ENCODE measurements at regions not wholly inside any gene's neighbourhood (a gene's known extent, or its start where the extent isn't known, plus 50 kb on each side); places are given as distances from the start of the nearest gene placed in this dataset.

DNA sequence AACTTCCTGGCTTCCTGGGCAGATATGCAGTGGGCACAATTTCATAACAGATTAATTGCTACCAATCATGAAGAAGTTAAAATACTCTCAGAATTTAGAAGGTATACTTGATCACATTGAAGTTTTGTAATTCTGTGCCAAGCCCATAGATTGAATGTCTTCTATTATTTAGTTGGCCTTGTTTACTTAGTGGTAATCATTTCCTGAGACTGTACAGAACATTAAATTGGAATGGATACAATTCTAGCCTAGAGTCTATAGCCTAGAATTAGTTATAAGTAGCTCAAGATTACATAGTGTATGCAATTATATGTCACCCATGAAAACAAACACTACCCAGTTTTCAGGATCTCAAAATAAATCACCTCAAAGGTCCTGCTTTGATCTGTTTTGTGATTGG is 615.8 kb downstream of the XIRP2 start:
- DNase-seq (no peak), ATAC-seq (no peak)
- no peaks in the 10 kb centered on the region for H3K9me3 ChIP-seq
- no peak overlapping the region for H3K27ac ChIP-seq
- intact Hi-C loops (cut with DNase I; ENCODE audit: low total_unique reads), result no loop called here
- no peak for TF ChIP-seq POLR2A (IDR thresholded peaks at IDR 0.05)
- TF ChIP-seq, protein P1, sequence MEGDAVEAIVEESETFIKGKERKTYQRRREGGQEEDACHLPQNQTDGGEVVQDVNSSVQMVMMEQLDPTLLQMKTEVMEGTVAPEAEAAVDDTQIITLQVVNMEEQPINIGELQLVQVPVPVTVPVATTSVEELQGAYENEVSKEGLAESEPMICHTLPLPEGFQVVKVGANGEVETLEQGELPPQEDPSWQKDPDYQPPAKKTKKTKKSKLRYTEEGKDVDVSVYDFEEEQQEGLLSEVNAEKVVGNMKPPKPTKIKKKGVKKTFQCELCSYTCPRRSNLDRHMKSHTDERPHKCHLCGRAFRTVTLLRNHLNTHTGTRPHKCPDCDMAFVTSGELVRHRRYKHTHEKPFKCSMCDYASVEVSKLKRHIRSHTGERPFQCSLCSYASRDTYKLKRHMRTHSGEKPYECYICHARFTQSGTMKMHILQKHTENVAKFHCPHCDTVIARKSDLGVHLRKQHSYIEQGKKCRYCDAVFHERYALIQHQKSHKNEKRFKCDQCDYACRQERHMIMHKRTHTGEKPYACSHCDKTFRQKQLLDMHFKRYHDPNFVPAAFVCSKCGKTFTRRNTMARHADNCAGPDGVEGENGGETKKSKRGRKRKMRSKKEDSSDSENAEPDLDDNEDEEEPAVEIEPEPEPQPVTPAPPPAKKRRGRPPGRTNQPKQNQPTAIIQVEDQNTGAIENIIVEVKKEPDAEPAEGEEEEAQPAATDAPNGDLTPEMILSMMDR (IDR thresholded peaks at IDR 0.05 in 4 of 5, conservative IDR thresholded peaks at IDR 0.05 in 1 of 5), result no peak
- no peak overlapping the region for H3K4me3 ChIP-seq
- in situ Hi-C loops (cut with MboI; ENCODE audit: low sequenced_read_pairs in 4 of 4), result no loop called here
- no peaks in the 10 kb centered on the region for H3K36me3 ChIP-seq
- no peaks in the 10 kb centered on the region for H3K4me1 ChIP-seq
- no peaks in the 10 kb centered on the region for H3K27me3 ChIP-seq

DNA sequence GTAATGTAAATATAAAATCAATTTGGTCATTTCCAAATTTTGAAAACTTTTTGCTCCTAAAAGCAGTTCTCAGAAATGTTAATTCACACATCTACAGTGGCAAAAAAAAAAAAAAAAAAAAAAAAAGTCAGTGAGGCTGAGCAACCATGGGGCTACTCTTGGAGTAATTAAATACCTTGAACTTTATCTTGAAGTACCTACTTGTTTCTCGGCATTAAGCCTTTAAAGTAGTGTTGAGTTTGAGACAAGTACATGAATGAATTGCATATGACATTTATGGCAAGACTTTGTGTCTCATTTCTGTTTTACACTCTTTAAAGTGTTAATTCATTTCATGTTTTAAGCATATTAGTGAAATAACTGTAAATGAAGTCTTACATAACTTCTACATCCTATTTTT is 613.3 kb downstream of the XIRP2 start:
- ATAC-seq (no peak), DNase-seq (no peak)
- intact Hi-C loops (cut with DNase I; ENCODE audit: low total_unique reads) (no loop called here), in situ Hi-C loops (cut with MboI; ENCODE audit: low sequenced_read_pairs in 4 of 4) (no loop called here)
- Histone ChIP-seq H3K27me3 (no peaks in the 10 kb centered on the region), H3K36me3 (no peaks in the 10 kb centered on the region), H3K27ac (no peak overlapping the region), H3K4me1 (no peaks in the 10 kb centered on the region), H3K4me3 (no peak overlapping the region), H3K9me3 (no peaks in the 10 kb centered on the region)
- TF ChIP-seq, protein P1 (IDR thresholded peaks at IDR 0.05 in 4 of 5, conservative IDR thresholded peaks at IDR 0.05 in 1 of 5), result no peak
- no peak for TF ChIP-seq POLR2A (IDR thresholded peaks at IDR 0.05)

DNA sequence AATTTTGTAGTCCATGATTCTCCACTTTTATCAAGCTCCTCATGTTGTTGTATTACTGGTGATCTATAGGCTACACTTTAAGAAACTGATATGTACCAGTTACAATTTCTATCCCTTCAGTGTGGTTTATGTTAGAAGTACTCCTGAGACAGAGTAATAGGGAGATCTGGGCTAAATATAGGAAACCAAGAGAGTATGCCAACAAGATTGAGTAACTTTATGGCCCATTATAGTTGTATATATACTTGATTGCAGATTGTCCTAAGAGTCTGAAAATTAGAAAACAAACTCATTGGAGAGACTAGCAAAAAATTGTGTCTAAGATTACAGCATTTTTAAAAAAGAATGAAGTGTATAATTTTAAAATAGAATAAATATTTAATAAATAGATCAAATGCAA is 605.6 kb downstream of the XIRP2 start:
- H3K36me3 ChIP-seq, result no peaks in the 10 kb centered on the region
- H3K27ac ChIP-seq, result no peak overlapping the region
- intact Hi-C loops (cut with DNase I; ENCODE audit: low total_unique reads) (no loop called here), in situ Hi-C loops (cut with MboI; ENCODE audit: low sequenced_read_pairs in 4 of 4) (no loop called here)
- H3K4me1 ChIP-seq, result peaks cover 0 to 5% of the 10 kb centered on the region in 2 donors
- no peak for TF ChIP-seq POLR2A (IDR thresholded peaks at IDR 0.05)
- TF ChIP-seq, protein P1 (IDR thresholded peaks at IDR 0.05 in 4 of 5, conservative IDR thresholded peaks at IDR 0.05 in 1 of 5), result no peak
- no peak overlapping the region for H3K4me3 ChIP-seq
- H3K9me3 ChIP-seq, result no peaks in the 10 kb centered on the region
- DNase-seq (no peak), ATAC-seq (no peak)
- no peaks in the 10 kb centered on the region for H3K27me3 ChIP-seq

DNA sequence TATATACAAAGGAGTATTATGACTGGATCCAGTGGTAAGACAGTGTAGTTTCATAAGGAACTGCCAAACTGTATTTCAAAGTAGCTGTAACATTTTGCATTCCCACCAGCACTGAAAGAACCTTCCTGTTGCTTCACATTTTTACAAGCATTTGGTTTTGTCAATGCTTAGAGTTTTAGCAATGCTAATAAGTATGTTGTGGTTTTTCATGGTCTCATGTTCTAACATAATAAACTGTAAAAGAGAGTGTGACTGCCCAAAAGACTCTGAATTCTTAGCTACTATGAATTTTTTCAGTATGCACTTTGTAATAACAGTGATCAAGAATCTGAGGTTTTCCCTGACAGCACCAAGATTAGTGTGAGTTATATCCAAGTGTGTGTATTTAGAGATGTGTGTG is 604.2 kb downstream of the XIRP2 start:
- no peak overlapping the region for H3K27ac ChIP-seq
- H3K27me3 ChIP-seq, result no peaks in the 10 kb centered on the region
- no peaks in the 10 kb centered on the region for H3K36me3 ChIP-seq
- in situ Hi-C loops (cut with MboI; ENCODE audit: low sequenced_read_pairs in 4 of 4) (no loop called here), intact Hi-C loops (cut with DNase I; ENCODE audit: low total_unique reads) (no loop called here)
- no peak for ATAC-seq
- no peak overlapping the region for H3K4me3 ChIP-seq
- DNase-seq, result no peak
- TF ChIP-seq POLR2A (IDR thresholded peaks at IDR 0.05), result no peak
- TF ChIP-seq, protein P1 (IDR thresholded peaks at IDR 0.05 in 4 of 5, conservative IDR thresholded peaks at IDR 0.05 in 1 of 5), result no peak
- H3K9me3 ChIP-seq, result no peaks in the 10 kb centered on the region
- peaks cover 8 to 12% of the 10 kb centered on the region in 2 donors for H3K4me1 ChIP-seq

DNA sequence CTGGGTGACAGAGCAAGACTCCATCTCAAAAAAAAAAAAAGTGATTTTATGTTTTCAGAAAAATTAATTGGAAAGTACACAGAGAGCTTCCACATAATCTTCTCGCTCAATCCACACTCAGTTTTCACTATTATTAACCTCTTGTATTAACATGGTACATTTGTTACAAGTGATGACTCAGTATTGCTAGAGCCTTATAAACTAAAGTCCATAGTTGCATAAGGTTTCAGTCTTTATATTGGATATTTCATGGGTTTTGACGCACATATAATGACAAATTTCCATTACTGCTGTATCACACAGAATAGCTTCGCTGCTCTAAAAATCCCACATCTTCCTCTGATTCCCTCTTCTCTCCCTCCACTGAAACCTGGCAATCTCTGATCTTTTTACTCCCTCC is 603.5 kb downstream of the XIRP2 start:
- H3K27ac ChIP-seq, result no peak overlapping the region
- H3K4me3 ChIP-seq, result no peak overlapping the region
- peaks cover 12 to 19% of the 10 kb centered on the region in 2 donors for H3K4me1 ChIP-seq
- in situ Hi-C loops (cut with MboI; ENCODE audit: low sequenced_read_pairs in 4 of 4) (no loop called here), intact Hi-C loops (cut with DNase I; ENCODE audit: low total_unique reads) (no loop called here)
- no peaks in the 10 kb centered on the region for H3K36me3 ChIP-seq
- no peaks in the 10 kb centered on the region for H3K27me3 ChIP-seq
- H3K9me3 ChIP-seq, result no peaks in the 10 kb centered on the region
- ATAC-seq (no peak), DNase-seq (no peak)
- TF ChIP-seq POLR2A (IDR thresholded peaks at IDR 0.05), result no peak
- TF ChIP-seq, protein P1 (IDR thresholded peaks at IDR 0.05 in 4 of 5, conservative IDR thresholded peaks at IDR 0.05 in 1 of 5), result no peak

All from gastrocnemius medialis (tissue), 4 donors.